HG02981 (cell line): ENCODE measurements at regions not wholly inside any gene's neighbourhood (a gene's known extent, or its start where the extent isn't known, plus 50 kb on each side); places are given as distances from the start of the nearest gene placed in this dataset.

Experiments
- ATAC-seq: cut with Tn5 transposase; IDR thresholded peaks from one replicate; pipeline ENCODE4 v1.9.1; 2021; ENCODE audit warnings: mild to moderate bottlenecking, moderate library complexity; ENCODE audit not compliant: unreplicated experiment

- ATAC-seq, result no peak
Measured at GRCh38 chr13:84430015-84430414, 547.7 kb upstream of the SLITRK1 start.

- ATAC-seq, result no peak
Measured at GRCh38 chr13:84418041-84418440, 535.8 kb upstream of the SLITRK1 start.

GRCh38 chr13:84417416-84417815 lies 535.1 kb upstream of the SLITRK1 start:
- no peak for ATAC-seq

GRCh38 chr13:84413016-84413415 lies 530.7 kb upstream of the SLITRK1 start:
- ATAC-seq, result no peak

GRCh38 chr13:84405286-84405685 lies 523.0 kb upstream of the SLITRK1 start:
- no peak for ATAC-seq

- no peak for ATAC-seq
Measured at GRCh38 chr13:84400706-84401105, 518.4 kb upstream of the SLITRK1 start.

- no peak for ATAC-seq
Measured at GRCh38 chr13:84399320-84400085, 517.2 kb upstream of the SLITRK1 start.

- ATAC-seq, result no peak
Measured at GRCh38 chr13:84393981-84394625, 511.8 kb upstream of the SLITRK1 start.

GRCh38 chr13:84380866-84381265 lies 498.6 kb upstream of the SLITRK1 start:
- ATAC-seq, result no peak

GRCh38 chr13:84377106-84377505 lies 494.8 kb upstream of the SLITRK1 start:
- no peak for ATAC-seq

GRCh38 chr13:84366506-84366905 lies 484.2 kb upstream of the SLITRK1 start:
- ATAC-seq, result no peak

GRCh38 chr13:84362777-84363176 lies 480.5 kb upstream of the SLITRK1 start:
- no peak for ATAC-seq

- ATAC-seq, result no peak
Measured at GRCh38 chr13:84360822-84361221, 478.5 kb upstream of the SLITRK1 start.

- ATAC-seq, result no peak
Measured at GRCh38 chr13:84358601-84359000, 476.3 kb upstream of the SLITRK1 start.

- no peak for ATAC-seq
Measured at GRCh38 chr13:84352946-84353345, 470.7 kb upstream of the SLITRK1 start.

- ATAC-seq, result no peak
Measured at GRCh38 chr13:84339456-84339855, 457.2 kb upstream of the SLITRK1 start.

GRCh38 chr13:84332346-84332745 lies 450.1 kb upstream of the SLITRK1 start:
- ATAC-seq, result no peak

GRCh38 chr13:84315527-84315926 lies 433.3 kb upstream of the SLITRK1 start:
- no peak for ATAC-seq

GRCh38 chr13:84303035-84303434 lies 420.8 kb upstream of the SLITRK1 start:
- no peak for ATAC-seq

GRCh38 chr13:84297251-84297650 lies 415.0 kb upstream of the SLITRK1 start:
- ATAC-seq, result no peak

- no peak for ATAC-seq
Measured at GRCh38 chr13:84296401-84296800, 414.1 kb upstream of the SLITRK1 start.

- ATAC-seq, result no peak
Measured at GRCh38 chr13:84294576-84294975, 412.3 kb upstream of the SLITRK1 start.

GRCh38 chr13:84290386-84290785 lies 408.1 kb upstream of the SLITRK1 start:
- no peak for ATAC-seq
